H1 (cell line): ENCODE measurements at regions not wholly inside any gene's neighbourhood (a gene's known extent, or its start where the extent isn't known, plus 50 kb on each side); places are given as distances from the start of the nearest gene placed in this dataset.

ENCODE experiments used
- EZH2 ChIP-seq: fragments of 200-600 bp; sonication (generic); IDR thresholded peaks from 2 replicates; pipeline ENCODE4 v1.7.1; 2012; ENCODE audit warnings: low read depth, mild to moderate bottlenecking, moderate library complexity, low read length, inconsistent platforms; ENCODE audit not compliant: severe bottlenecking
- JUND ChIP-seq: IDR thresholded peaks from 2 replicates; pipeline ENCODE4 v1.6.1; 2011; ENCODE audit warnings: mild to moderate bottlenecking, improper control_type of control experiment, low read length
- POLR2A ChIP-seq, 2 experiments: IDR thresholded peaks; 1 replicate in 1 of 2; 2 replicates in 1 of 2; pipeline ENCODE4 v1.6.1; 2011; ENCODE audit warnings: low read depth in 2 of 2, low read length in 2 of 2, mild to moderate bottlenecking in 2 of 2; ENCODE audit errors: control extremely low read depth in 1 of 2

DNA sequence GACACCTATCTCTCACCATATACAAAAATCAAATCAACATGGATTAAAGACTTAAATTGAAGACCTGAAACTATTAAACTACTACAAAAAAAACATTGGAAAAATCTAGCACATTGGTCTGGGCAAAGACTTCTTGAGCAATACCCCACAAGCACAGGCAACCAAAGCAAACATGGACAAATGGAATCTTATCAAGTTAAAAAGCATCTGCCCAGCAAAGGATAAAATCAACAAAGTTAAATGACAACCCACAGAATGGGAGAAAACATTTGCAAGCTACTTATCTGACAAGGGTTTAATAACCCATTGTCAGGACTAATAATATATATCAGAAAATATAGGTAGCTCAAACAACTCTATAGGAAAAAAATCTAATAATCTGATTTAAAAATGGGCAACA is 415.6 kb downstream of the KLHL13 start:
- no peak for TF ChIP-seq EZH2
- TF ChIP-seq POLR2A (IDR thresholded peaks at IDR 0.05; ENCODE audit: control extremely low read depth in 1 of 2, low read depth in 2 of 2, low read length in 2 of 2): no peak
- TF ChIP-seq JUND: no peak
